ENCODE measurements at regions not wholly inside any gene's neighbourhood (a gene's known extent, or its start where the extent isn't known, plus 50 kb on each side); places are given as distances from the start of the nearest gene placed in this dataset.

GRCh38 chr5:74957029-74957784 lies 91.0 kb upstream of the FAM169A start:
- no peak for DNase-seq (ENCODE audit: low read depth, low spot score)
- CTCF ChIA-PET, result no interaction called here
- RAD21 ChIA-PET (ENCODE audit: low non-redundant PET in 1 of 2, low total read pairs in 2 of 2, uncharacterized antibody in 2 of 2, unreplicated experiment in 2 of 2), result no interaction called here
- no peak for ATAC-seq
- H3K9ac ChIP-seq (ENCODE audit: low read length), result no peak overlapping the region
- no peak overlapping the region for H2AFZ ChIP-seq (ENCODE audit: low read depth, low read length, poor library complexity, severe bottlenecking)
- POLR2A ChIA-PET, result no interaction called here
- no peak overlapping the region for H3K4me2 ChIP-seq (ENCODE audit: low read length)
- H4K20me1 ChIP-seq (ENCODE audit: insufficient read depth), result no peaks in the 10 kb centered on the region
- H3K27ac ChIP-seq (ENCODE audit: low read depth, low read length), result no peak overlapping the region
- H3K4me1 ChIP-seq (ENCODE audit: control insufficient read depth in 1 of 2, insufficient read depth in 2 of 2, low read length in 2 of 2), result peaks cover 0 to 16% of the 10 kb centered on the region in 2 experiments; a peak in 2 of 4 replicates
- BruUV-seq (replicated peaks), result no TSS peak
- H3K9me2 ChIP-seq (ENCODE audit: insufficient read depth), result no peaks in the 10 kb centered on the region
- TF ChIP-seq FOSL1 (IDR thresholded peaks at IDR 0.05; ENCODE audit: low read depth) (no peak), EZH2 (IDR thresholded peaks at IDR 0.05) (no peak)
- H3K27me3 ChIP-seq (ENCODE audit: insufficient read depth, low read length), result no peaks in the 10 kb centered on the region
- intact Hi-C loops (cut with micrococcal nuclease), result no loop called here
- no peaks in the 10 kb centered on the region for H3K9me3 ChIP-seq (ENCODE audit: control insufficient read depth in 1 of 2, insufficient read depth in 1 of 2, low read depth in 1 of 2, low read length in 2 of 2)
- no peaks in the 10 kb centered on the region for H3K79me2 ChIP-seq (ENCODE audit: insufficient read depth, low read length)
- no peak overlapping the region for H3K4me3 ChIP-seq (replicated peaks in 1 of 2; ENCODE audit: low read depth in 1 of 2, low read length in 2 of 2)
- no peaks in the 10 kb centered on the region for H3K36me3 ChIP-seq (ENCODE audit: control insufficient read depth in 1 of 2, insufficient read depth in 2 of 2, low read length in 2 of 2)

- H4K20me1 ChIP-seq (ENCODE audit: insufficient read depth), result no peaks in the 10 kb centered on the region
- intact Hi-C loops (cut with micrococcal nuclease), result no loop called here
Measured at GRCh38 chr5:74956278-74956677, 90.1 kb upstream of the FAM169A start.

More at GRCh38 chr5:74956278-74956677, 90.1 kb upstream of the FAM169A start:
- no peaks in the 10 kb centered on the region for H3K79me2 ChIP-seq (ENCODE audit: insufficient read depth, low read length)
- no peaks in the 10 kb centered on the region for H3K9me3 ChIP-seq (ENCODE audit: control insufficient read depth in 1 of 2, insufficient read depth in 1 of 2, low read depth in 1 of 2, low read length in 2 of 2)
- no peaks in the 10 kb centered on the region for H3K27me3 ChIP-seq (ENCODE audit: insufficient read depth, low read length)
- ATAC-seq (no peak), DNase-seq (ENCODE audit: low read depth, low spot score) (no peak)
- peaks cover 0 to 16% of the 10 kb centered on the region in 2 experiments; a peak in 2 of 4 replicates for H3K4me1 ChIP-seq (ENCODE audit: control insufficient read depth in 1 of 2, insufficient read depth in 2 of 2, low read length in 2 of 2)
- H2AFZ ChIP-seq (ENCODE audit: low read depth, low read length, poor library complexity, severe bottlenecking), result no peak overlapping the region
- RAD21 ChIA-PET (ENCODE audit: low non-redundant PET in 1 of 2, low total read pairs in 2 of 2, uncharacterized antibody in 2 of 2, unreplicated experiment in 2 of 2), result no interaction called here
- no peaks in the 10 kb centered on the region for H3K36me3 ChIP-seq (ENCODE audit: control insufficient read depth in 1 of 2, insufficient read depth in 2 of 2, low read length in 2 of 2)
- TF ChIP-seq RAD21 (IDR thresholded peaks at IDR 0.05; ENCODE audit: low read depth) (no peak), YY1 (IDR thresholded peaks at IDR 0.05; ENCODE audit: extremely low read depth, insufficient replicate concordance, low read depth, low read length) (no peak), SRF (IDR thresholded peaks at IDR 0.05; ENCODE audit: low read depth) (no peak), SP1 (IDR thresholded peaks at IDR 0.05; ENCODE audit: low read depth) (no peak), SIN3A (IDR thresholded peaks at IDR 0.05; ENCODE audit: low read depth) (no peak), CBX3 (IDR thresholded peaks at IDR 0.05; ENCODE audit: low read depth) (no peak), ZBTB33 (IDR thresholded peaks at IDR 0.05; ENCODE audit: extremely low read depth, insufficient replicate concordance, low read length) (no peak), MAX (IDR thresholded peaks at IDR 0.05) (no peak)
- H3K9ac ChIP-seq (ENCODE audit: low read length), result no peak overlapping the region
- no peaks in the 10 kb centered on the region for H3K9me2 ChIP-seq (ENCODE audit: insufficient read depth)
- H3K4me3 ChIP-seq (replicated peaks in 1 of 2; ENCODE audit: low read depth in 1 of 2, low read length in 2 of 2), result no peak overlapping the region
- no TSS peak for BruUV-seq (replicated peaks)
- CTCF ChIA-PET, result no interaction called here
- POLR2A ChIA-PET, result no interaction called here
- no peak overlapping the region for H3K4me2 ChIP-seq (ENCODE audit: low read length)
- H3K27ac ChIP-seq (ENCODE audit: low read depth, low read length), result no peak overlapping the region
